HepG2 (cell line): ENCODE measurements at regions not wholly inside any gene's neighbourhood (a gene's known extent, or its start where the extent isn't known, plus 50 kb on each side); places are given as distances from the start of the nearest gene placed in this dataset.

ENCODE experiments used
- ATAC-seq: fragments of 200-7000 bp; cut with Tn5 transposase; 3 replicates; pipeline ENCODE4 v1.9.1; 2020; ENCODE audit warnings: mild to moderate bottlenecking, moderate library complexity
- BruUV-seq: library from RNA; stranded (reverse); fragments of 400-500 nt; replicated peaks from 2 replicates; lab custom pipeline; 2021; lab: Mats Ljungman, UMichigan
- CTCF ChIA-PET: fragments of 300-600 bp; formaldehyde crosslinking; extraction: SDS; loops from one replicate; lab custom pipeline; 2021; ENCODE audit warnings: low total read pairs, inconsistent platforms, low intra/inter-chr PET ratio; lab: Yijun Ruan, JAX
- POLR2A ChIA-PET: fragments of 350-600 bp; sonication (Branson Sonifier 250); formaldehyde crosslinking; loops from one replicate; lab custom pipeline; 2020; ENCODE audit warnings: antibody characterized with exemption, inconsistent platforms; lab: Yijun Ruan, JAX
- DNase-seq: peaks from one replicate; pipeline ENCODE4 v3.0.0-alpha.2; 2015; ENCODE audit warnings: low spot score
- FAIRE-seq: peaks from 3 replicates; lab custom pipeline; 2011; peaks lifted over from hg19 to GRCh38; lab: Jason Lieb, UNC
- H2AFZ ChIP-seq: one replicate; pipeline ENCODE4 v1.6.1; 2011; ENCODE audit warnings: low read length, inconsistent platforms
- H3K27ac ChIP-seq: fragments of 300-600 bp; 3 replicates; pipeline ENCODE4 v1.8.0; 2011; ENCODE audit warnings: mixed run types, mild to moderate bottlenecking, mixed read lengths, low read length, inconsistent platforms; ENCODE audit not compliant: insufficient read depth; ENCODE audit errors: extremely low read length
- H3K27me3 ChIP-seq, 2 experiments: fragments of 200-600 bp in 1 of 2; 2 replicates in 1 of 2; 3 replicates in 1 of 2; pipeline versions ENCODE4 v1.6.0 to v1.8.0; 2011; ENCODE audit warnings: low read length in 2 of 2, mild to moderate bottlenecking in 2 of 2, moderate library complexity in 2 of 2, inconsistent platforms in 1 of 2; ENCODE audit not compliant: insufficient read depth in 2 of 2, control insufficient read depth in 1 of 2
- H3K36me3 ChIP-seq, 2 experiments: fragments of 200-600 bp in 1 of 2; replicated peaks in 1 of 2; 2 replicates in 1 of 2; 3 replicates in 1 of 2; pipeline versions ENCODE4 v1.5.1 to v1.8.0; 2011; ENCODE audit warnings: low read length in 2 of 2, inconsistent platforms in 1 of 2; ENCODE audit not compliant: insufficient read depth in 2 of 2, control insufficient read depth in 1 of 2
- H3K4me1 ChIP-seq: 2 replicates; pipeline ENCODE4 v1.5.1; 2012; ENCODE audit warnings: low read length, inconsistent platforms; ENCODE audit not compliant: insufficient read depth
- H3K4me2 ChIP-seq: 2 replicates; pipeline ENCODE4 v1.6.0; 2011; ENCODE audit warnings: low read depth, low read length, inconsistent platforms
- H3K4me3 ChIP-seq, 3 experiments: fragments of 200-600 bp in 1 of 3; sonication (generic), shearing (Covaris generic) in 1 of 3; replicated peaks in 1 of 3; 2 replicates each; pipeline ENCODE4 v1.5.1; 2011 to 2016; ENCODE audit warnings: low read length in 3 of 3, inconsistent platforms in 2 of 3, low read depth in 2 of 3, mild to moderate bottlenecking in 2 of 3, control low read depth in 1 of 3, mixed read lengths in 1 of 3; ENCODE audit not compliant: insufficient read depth in 1 of 3
- H3K79me2 ChIP-seq: one replicate; pipeline ENCODE4 v1.6.1; 2011; ENCODE audit warnings: low read length, inconsistent platforms; ENCODE audit not compliant: insufficient read depth
- H3K9ac ChIP-seq: 2 replicates; pipeline ENCODE4 v1.6.0; 2011; ENCODE audit warnings: mild to moderate bottlenecking, low read depth, low read length, inconsistent platforms; ENCODE audit not compliant: insufficient read depth
- H3K9me3 ChIP-seq: 2 replicates; pipeline ENCODE4 v1.5.1; 2012; ENCODE audit warnings: mild to moderate bottlenecking, low read length
- H4K20me1 ChIP-seq: 2 replicates; pipeline ENCODE4 v1.6.0; 2011; ENCODE audit warnings: inconsistent platforms, mild to moderate bottlenecking, low read length, moderate library complexity; ENCODE audit not compliant: insufficient read depth
- CCAR2 ChIP-seq: fragments of 200-400 bp; formaldehyde crosslinking; optimal IDR thresholded peaks from 2 replicates; pipeline ENCODE3; 2018; ENCODE audit warnings: low read depth, mild to moderate bottlenecking, low read length, moderate library complexity
- MAF1 ChIP-seq: sonication (generic); formaldehyde crosslinking; IDR thresholded peaks from 2 replicates; pipeline ENCODE4 v1.5.0; 2020; ENCODE audit warnings: missing genetic modification reagents, borderline replicate concordance
- MAFK ChIP-seq, 2 experiments: IDR thresholded peaks in 1 of 2; conservative IDR thresholded peaks in 1 of 2; 2 replicates each; pipeline ENCODE4 v1.6.1; 2011; ENCODE audit warnings: improper control_type of control experiment in 2 of 2, low read length in 2 of 2
- NR2F1 ChIP-seq, 2 experiments: fragments of 450-650 bp in 1 of 2; formaldehyde crosslinking in 1 of 2; IDR thresholded peaks; 2 replicates each; pipeline versions ENCODE4 v1.5.0 to v1.6.1; 2016 to 2020; ENCODE audit warnings: mild to moderate bottlenecking in 1 of 2, missing compliant biosample characterization in 1 of 2, missing genetic modification reagents in 1 of 2, moderate library complexity in 1 of 2
- POLR2A ChIP-seq, 2 experiments: IDR thresholded peaks; 2 replicates each; pipeline ENCODE4 v1.6.1; 2011; ENCODE audit warnings: low read depth in 2 of 2, low read length in 2 of 2, mild to moderate bottlenecking in 1 of 2, moderate library complexity in 1 of 2; ENCODE audit not compliant: insufficient read depth in 1 of 2
- REPIN1 ChIP-seq: sonication (generic); formaldehyde crosslinking; IDR thresholded peaks from 2 replicates; pipeline ENCODE4 v1.8.0; 2022; ENCODE audit warnings: missing genetic modification reagents, low read depth, mild to moderate bottlenecking, borderline replicate concordance
- SMAD1 ChIP-seq: sonication (generic); formaldehyde crosslinking; IDR thresholded peaks from 2 replicates; pipeline ENCODE4 v1.4.0; 2020; ENCODE audit warnings: missing genetic modification reagents, low read depth, mild to moderate bottlenecking, borderline replicate concordance
- ZNF530 ChIP-seq: sonication (generic); formaldehyde crosslinking; IDR thresholded peaks from 2 replicates; pipeline ENCODE4 v1.5.0; 2020; ENCODE audit warnings: low read depth, mild to moderate bottlenecking, missing genetic modification reagents
- ZNF557 ChIP-seq: sonication (generic); formaldehyde crosslinking; IDR thresholded peaks from 2 replicates; pipeline ENCODE4 v1.4.0; 2020; ENCODE audit warnings: missing genetic modification reagents
- ZNF850 ChIP-seq: sonication (generic); formaldehyde crosslinking; conservative IDR thresholded peaks from 2 replicates; pipeline ENCODE4 v1.9.0; 2021; ENCODE audit warnings: mild to moderate bottlenecking, missing genetic modification reagents
- ZNF883 ChIP-seq: sonication (generic); formaldehyde crosslinking; IDR thresholded peaks from 2 replicates; pipeline ENCODE4 v1.5.1; 2020; ENCODE audit warnings: mild to moderate bottlenecking, missing genetic modification reagents; ENCODE audit errors: not compliant biosample characterization
- ZSCAN12 ChIP-seq: sonication (generic); formaldehyde crosslinking; IDR thresholded peaks from 2 replicates; pipeline ENCODE4 v1.9.0; 2021; ENCODE audit warnings: mild to moderate bottlenecking, missing genetic modification reagents
- WGBS: methylation state at CpG from one replicate; pipeline ENCODE4 v1.1.6; 2017; ENCODE audit warnings: low lambda C conversion rate; 5-methylcytosine and 5-hydroxymethylcytosine counted together
- in situ Hi-C: cut with HindIII; loops from 2 replicates; pipeline ENCODE4 v1.10.0; 2017; ENCODE audit warnings: low pct_unique_long_range_greater_than_20kb; ENCODE audit not compliant: extremely low pct_ligation_motif_present
- intact Hi-C: fragments of 100-400 bp; cut with micrococcal nuclease; formaldehyde crosslinking; loops from one replicate; pipeline ENCODE4 v1.10.0; 2022; ENCODE audit not compliant: unreplicated experiment
- TF ChIP-seq, protein P1 (sequence below): sonication (generic); formaldehyde crosslinking; IDR thresholded peaks from 2 replicates; pipeline ENCODE4 v1.5.0; 2020; ENCODE audit warnings: missing genetic modification reagents
- TF ChIP-seq, protein P2 (sequence below): sonication (generic); formaldehyde crosslinking; IDR thresholded peaks from 2 replicates; pipeline ENCODE4 v1.5.1; 2020; ENCODE audit warnings: missing genetic modification reagents, mild to moderate bottlenecking, borderline replicate concordance
- TF ChIP-seq, protein P3 (sequence below): sonication (generic); formaldehyde crosslinking; IDR thresholded peaks from 2 replicates; pipeline ENCODE4 v1.4.0; 2020; ENCODE audit warnings: mild to moderate bottlenecking, low read depth, missing genetic modification reagents
- TF ChIP-seq, protein P4 (sequence below): sonication (generic); formaldehyde crosslinking; IDR thresholded peaks from 2 replicates; pipeline ENCODE4 v1.9.0; 2021; ENCODE audit warnings: mild to moderate bottlenecking, missing genetic modification reagents

DNA sequence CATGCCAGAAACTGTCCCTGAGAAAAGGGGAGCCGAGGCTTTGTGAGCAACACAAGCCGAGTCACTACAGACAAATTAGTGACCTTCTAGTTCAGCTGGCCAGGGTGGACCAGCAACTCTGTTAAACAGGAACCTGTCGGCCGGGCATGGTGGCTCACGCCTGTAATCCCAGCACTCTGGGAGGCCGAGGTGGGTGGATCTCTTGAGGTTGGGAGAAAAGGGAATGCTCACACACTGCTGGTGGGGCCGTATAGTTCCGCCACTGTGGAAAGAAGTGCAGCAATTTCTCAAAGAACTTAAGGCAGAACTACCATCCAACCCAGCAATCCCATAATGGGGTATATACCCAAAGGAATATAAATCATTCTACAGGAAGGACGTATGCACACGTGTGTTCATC lies 67.8 kb downstream of the C16orf95 start (continued):
- TF ChIP-seq, protein P1, sequence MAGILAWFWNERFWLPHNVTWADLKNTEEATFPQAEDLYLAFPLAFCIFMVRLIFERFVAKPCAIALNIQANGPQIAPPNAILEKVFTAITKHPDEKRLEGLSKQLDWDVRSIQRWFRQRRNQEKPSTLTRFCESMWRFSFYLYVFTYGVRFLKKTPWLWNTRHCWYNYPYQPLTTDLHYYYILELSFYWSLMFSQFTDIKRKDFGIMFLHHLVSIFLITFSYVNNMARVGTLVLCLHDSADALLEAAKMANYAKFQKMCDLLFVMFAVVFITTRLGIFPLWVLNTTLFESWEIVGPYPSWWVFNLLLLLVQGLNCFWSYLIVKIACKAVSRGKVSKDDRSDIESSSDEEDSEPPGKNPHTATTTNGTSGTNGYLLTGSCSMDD (CRISPR knock-in tag), result no peak
- TF ChIP-seq REPIN1 (CRISPR knock-in tag), result no peak
- TF ChIP-seq ZNF530, result no peak
- TF ChIP-seq ZNF557 (CRISPR knock-in tag), result no peak
- TF ChIP-seq NR2F1 (CRISPR knock-in tag; IDR thresholded peaks at IDR 0.05), result no peak
- no peak for TF ChIP-seq ZSCAN12
- no peak for TF ChIP-seq MAFK (conservative IDR thresholded peaks at IDR 0.05 in 1 of 2, IDR thresholded peaks at IDR 0.05 in 1 of 2; ENCODE audit: low read length in 2 of 2)
- TF ChIP-seq, protein P2, sequence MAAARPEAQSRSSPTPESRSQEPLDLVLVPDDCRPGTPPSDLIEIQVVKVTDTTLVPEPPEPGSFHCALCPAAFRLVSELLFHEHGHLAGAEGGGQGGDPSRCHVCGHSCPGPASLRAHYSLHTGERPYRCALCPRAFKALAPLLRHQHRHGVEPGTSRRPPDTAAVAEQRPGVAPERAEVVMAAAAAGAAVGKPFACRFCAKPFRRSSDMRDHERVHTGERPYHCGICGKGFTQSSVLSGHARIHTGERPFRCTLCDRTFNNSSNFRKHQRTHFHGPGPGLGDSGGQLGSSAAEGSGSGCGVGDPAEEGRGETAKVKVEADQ (CRISPR knock-in tag), result no peak
- TF ChIP-seq ZNF850, result no peak

DNA sequence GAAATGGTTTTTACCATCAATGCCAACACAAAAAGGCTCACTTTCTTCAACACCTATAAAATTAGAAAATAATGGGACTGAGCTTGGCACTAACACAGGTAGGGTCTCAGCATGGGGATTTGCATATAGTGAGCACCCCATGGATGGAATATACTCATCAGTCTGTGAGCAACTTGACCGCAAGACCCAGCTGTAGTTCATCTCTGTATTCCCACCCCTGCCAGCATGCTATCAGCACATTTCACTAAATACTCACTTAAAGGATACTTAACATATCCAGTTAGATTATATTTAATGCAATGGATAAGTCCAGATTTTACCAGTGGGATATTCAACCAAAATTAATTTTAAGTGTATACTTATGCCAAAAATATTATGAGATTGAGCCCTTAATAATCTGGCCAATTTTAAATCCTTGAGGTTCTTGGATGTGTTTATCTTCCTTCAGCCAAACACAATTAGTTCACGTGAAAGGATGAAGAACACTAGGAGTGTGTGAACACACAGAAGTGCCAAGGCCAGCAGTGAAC lies 66.7 kb downstream of the C16orf95 start:
- in situ Hi-C loops (no loop called here), intact Hi-C loops (no loop called here)
- DNase-seq (no peak), FAIRE-seq (no peak), ATAC-seq (no peak)
- no peaks in the 10 kb centered on the region for H3K9me3 ChIP-seq
- H3K79me2 ChIP-seq, result no peaks in the 10 kb centered on the region
- no peak overlapping the region for H3K9ac ChIP-seq
- peaks cover 26% of the 10 kb centered on the region for H3K4me1 ChIP-seq
- no peak overlapping the region for H3K4me2 ChIP-seq
- WGBS, result 80% methylated on average over 2 of the region's 2 CpGs
- ChIA-PET CTCF (no interaction called here), POLR2A (no interaction called here)
- BruUV-seq, result no TSS peak
- no peaks in the 10 kb centered on the region for H4K20me1 ChIP-seq
- H2AFZ ChIP-seq, result no peak overlapping the region
- no peak overlapping the region for H3K27ac ChIP-seq
- no peaks in the 10 kb centered on the region for H3K27me3 ChIP-seq
- H3K36me3 ChIP-seq, result no peaks in the 10 kb centered on the region
- no peak overlapping the region for H3K4me3 ChIP-seq
- TF ChIP-seq ZNF883 (CRISPR knock-in tag), result no peak
- TF ChIP-seq CCAR2, result no peak
- no peak for TF ChIP-seq POLR2A (IDR thresholded peaks at IDR 0.05; ENCODE audit: insufficient read depth in 1 of 2, low read depth in 2 of 2, low read length in 2 of 2)
- TF ChIP-seq, protein P3, sequence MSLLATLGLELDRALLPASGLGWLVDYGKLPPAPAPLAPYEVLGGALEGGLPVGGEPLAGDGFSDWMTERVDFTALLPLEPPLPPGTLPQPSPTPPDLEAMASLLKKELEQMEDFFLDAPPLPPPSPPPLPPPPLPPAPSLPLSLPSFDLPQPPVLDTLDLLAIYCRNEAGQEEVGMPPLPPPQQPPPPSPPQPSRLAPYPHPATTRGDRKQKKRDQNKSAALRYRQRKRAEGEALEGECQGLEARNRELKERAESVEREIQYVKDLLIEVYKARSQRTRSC (CRISPR knock-in tag), result no peak
- TF ChIP-seq, protein P4, sequence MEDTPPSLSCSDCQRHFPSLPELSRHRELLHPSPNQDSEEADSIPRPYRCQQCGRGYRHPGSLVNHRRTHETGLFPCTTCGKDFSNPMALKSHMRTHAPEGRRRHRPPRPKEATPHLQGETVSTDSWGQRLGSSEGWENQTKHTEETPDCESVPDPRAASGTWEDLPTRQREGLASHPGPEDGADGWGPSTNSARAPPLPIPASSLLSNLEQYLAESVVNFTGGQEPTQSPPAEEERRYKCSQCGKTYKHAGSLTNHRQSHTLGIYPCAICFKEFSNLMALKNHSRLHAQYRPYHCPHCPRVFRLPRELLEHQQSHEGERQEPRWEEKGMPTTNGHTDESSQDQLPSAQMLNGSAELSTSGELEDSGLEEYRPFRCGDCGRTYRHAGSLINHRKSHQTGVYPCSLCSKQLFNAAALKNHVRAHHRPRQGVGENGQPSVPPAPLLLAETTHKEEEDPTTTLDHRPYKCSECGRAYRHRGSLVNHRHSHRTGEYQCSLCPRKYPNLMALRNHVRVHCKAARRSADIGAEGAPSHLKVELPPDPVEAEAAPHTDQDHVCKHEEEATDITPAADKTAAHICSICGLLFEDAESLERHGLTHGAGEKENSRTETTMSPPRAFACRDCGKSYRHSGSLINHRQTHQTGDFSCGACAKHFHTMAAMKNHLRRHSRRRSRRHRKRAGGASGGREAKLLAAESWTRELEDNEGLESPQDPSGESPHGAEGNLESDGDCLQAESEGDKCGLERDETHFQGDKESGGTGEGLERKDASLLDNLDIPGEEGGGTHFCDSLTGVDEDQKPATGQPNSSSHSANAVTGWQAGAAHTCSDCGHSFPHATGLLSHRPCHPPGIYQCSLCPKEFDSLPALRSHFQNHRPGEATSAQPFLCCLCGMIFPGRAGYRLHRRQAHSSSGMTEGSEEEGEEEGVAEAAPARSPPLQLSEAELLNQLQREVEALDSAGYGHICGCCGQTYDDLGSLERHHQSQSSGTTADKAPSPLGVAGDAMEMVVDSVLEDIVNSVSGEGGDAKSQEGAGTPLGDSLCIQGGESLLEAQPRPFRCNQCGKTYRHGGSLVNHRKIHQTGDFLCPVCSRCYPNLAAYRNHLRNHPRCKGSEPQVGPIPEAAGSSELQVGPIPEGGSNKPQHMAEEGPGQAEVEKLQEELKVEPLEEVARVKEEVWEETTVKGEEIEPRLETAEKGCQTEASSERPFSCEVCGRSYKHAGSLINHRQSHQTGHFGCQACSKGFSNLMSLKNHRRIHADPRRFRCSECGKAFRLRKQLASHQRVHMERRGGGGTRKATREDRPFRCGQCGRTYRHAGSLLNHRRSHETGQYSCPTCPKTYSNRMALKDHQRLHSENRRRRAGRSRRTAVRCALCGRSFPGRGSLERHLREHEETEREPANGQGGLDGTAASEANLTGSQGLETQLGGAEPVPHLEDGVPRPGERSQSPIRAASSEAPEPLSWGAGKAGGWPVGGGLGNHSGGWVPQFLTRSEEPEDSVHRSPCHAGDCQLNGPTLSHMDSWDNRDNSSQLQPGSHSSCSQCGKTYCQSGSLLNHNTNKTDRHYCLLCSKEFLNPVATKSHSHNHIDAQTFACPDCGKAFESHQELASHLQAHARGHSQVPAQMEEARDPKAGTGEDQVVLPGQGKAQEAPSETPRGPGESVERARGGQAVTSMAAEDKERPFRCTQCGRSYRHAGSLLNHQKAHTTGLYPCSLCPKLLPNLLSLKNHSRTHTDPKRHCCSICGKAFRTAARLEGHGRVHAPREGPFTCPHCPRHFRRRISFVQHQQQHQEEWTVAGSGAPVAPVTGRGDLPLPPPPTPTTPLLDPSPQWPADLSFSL, result no peak
- TF ChIP-seq SMAD1, result no peak
- TF ChIP-seq MAF1 (CRISPR knock-in tag), result no peak
